HFFc6 (cell line): ENCODE measurements at regions not wholly inside any gene's neighbourhood (a gene's known extent, or its start where the extent isn't known, plus 50 kb on each side); places are given as distances from the start of the nearest gene placed in this dataset.
A peak's percentile ranks its signal among the peaks of the same experiment; 100 is the strongest.

ENCODE experiments used
- DNase-seq: peaks from one replicate; pipeline ENCODE4 v3.0.0-alpha.2; 2018
- H3K27ac Mint-ChIP-seq: 2 replicates; pipeline ENCODE4 v1.8.0; 2020; ENCODE audit warnings: mild to moderate bottlenecking, mixed read lengths
- H3K27me3 Mint-ChIP-seq: 2 replicates; pipeline ENCODE4 v1.8.0; 2021; ENCODE audit warnings: mild to moderate bottlenecking, moderate library complexity, mixed read lengths; ENCODE audit not compliant: insufficient read depth
- H3K36me3 Mint-ChIP-seq: 2 replicates; pipeline ENCODE4 v1.8.0; 2021; ENCODE audit warnings: low read depth, mixed read lengths
- H3K4me1 Mint-ChIP-seq: 2 replicates; pipeline ENCODE4 v1.8.0; 2020; ENCODE audit warnings: low read depth, mixed read lengths
- H3K4me3 Mint-ChIP-seq: 2 replicates; pipeline ENCODE4 v1.8.0; 2020; ENCODE audit warnings: mild to moderate bottlenecking, moderate library complexity, mixed read lengths
- H3K9me3 Mint-ChIP-seq: 2 replicates; pipeline ENCODE4 v1.8.0; 2020; ENCODE audit warnings: mild to moderate bottlenecking, mixed read lengths
- TF ChIP-seq, protein P1 (sequence below): fragments of 200-600 bp; sonication (generic); IDR thresholded peaks from 2 replicates; pipeline ENCODE4 v1.5.0; 2021; ENCODE audit warnings: antibody characterized with exemption, mild to moderate bottlenecking

DNA sequence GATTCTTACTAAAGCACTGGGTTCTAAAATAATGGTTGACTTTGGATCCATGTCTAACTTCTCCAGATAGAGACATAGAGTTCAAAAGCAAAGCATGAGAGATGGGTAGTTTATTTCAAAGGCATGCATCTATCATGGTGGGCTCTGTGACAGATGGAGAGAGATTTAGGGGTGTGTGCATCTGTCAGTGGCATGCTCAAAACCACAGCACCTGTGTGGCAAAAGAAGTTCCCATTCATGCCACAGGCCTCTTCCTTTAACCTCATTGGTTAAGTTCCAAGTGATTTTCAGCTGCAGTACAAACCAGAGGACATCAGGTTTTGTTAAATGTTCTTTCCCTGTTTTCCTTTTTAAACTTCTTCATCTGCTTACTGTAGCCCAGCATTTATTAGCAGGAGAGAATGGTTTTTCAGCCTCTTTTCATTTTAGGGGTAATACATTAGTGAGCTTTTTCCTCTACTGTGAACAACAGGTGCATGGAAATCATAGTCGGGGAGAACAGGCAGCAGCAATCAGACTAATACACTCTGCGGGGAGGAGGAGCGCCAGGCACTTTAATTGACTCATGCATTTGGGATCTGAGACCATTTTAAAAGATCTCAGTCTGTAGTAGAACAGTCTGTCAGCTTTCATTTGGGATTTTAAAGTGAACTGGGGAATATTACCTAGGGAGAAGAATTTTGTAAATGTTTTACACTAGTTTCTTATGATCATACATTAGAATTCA is 52.4 kb upstream of the UPP2 start:
- Mint-ChIP-seq H3K36me3 (no peaks in the 10 kb centered on the region), H3K4me1 (no peaks in the 10 kb centered on the region), H3K27me3 (peaks cover 6% of the 10 kb centered on the region), H3K4me3 (no peak overlapping the region), H3K27ac (no peak overlapping the region), H3K9me3 (no peaks in the 10 kb centered on the region)
- TF ChIP-seq, protein P1, sequence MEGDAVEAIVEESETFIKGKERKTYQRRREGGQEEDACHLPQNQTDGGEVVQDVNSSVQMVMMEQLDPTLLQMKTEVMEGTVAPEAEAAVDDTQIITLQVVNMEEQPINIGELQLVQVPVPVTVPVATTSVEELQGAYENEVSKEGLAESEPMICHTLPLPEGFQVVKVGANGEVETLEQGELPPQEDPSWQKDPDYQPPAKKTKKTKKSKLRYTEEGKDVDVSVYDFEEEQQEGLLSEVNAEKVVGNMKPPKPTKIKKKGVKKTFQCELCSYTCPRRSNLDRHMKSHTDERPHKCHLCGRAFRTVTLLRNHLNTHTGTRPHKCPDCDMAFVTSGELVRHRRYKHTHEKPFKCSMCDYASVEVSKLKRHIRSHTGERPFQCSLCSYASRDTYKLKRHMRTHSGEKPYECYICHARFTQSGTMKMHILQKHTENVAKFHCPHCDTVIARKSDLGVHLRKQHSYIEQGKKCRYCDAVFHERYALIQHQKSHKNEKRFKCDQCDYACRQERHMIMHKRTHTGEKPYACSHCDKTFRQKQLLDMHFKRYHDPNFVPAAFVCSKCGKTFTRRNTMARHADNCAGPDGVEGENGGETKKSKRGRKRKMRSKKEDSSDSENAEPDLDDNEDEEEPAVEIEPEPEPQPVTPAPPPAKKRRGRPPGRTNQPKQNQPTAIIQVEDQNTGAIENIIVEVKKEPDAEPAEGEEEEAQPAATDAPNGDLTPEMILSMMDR = no peak
- no peak for DNase-seq

DNA sequence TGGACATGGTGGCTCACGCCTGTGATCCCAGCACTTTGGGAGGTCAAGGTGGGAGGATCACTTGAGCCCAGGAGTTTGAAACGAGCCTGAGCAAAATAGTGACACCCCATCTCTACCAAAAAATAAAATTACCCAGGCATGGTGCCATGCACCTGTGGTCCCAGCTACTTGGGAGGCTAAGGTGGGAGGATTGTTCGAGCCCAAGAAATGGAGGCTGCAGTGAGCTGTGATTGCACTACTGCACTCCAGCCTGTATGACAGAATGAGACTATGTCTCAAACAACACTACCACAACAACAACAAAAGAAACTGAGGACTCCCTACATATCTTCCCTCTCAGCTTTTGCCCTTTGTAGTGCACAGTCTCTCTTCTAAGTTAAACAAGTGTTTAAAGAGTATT is 53.3 kb upstream of the UPP2 start:
- TF ChIP-seq, protein P1 = no peak
- Mint-ChIP-seq H3K36me3 (no peaks in the 10 kb centered on the region), H3K27me3 (peaks cover 8% of the 10 kb centered on the region), H3K4me3 (no peak overlapping the region), H3K27ac (no peak overlapping the region), H3K9me3 (no peaks in the 10 kb centered on the region), H3K4me1 (no peaks in the 10 kb centered on the region)
- DNase-seq = no peak

DNA sequence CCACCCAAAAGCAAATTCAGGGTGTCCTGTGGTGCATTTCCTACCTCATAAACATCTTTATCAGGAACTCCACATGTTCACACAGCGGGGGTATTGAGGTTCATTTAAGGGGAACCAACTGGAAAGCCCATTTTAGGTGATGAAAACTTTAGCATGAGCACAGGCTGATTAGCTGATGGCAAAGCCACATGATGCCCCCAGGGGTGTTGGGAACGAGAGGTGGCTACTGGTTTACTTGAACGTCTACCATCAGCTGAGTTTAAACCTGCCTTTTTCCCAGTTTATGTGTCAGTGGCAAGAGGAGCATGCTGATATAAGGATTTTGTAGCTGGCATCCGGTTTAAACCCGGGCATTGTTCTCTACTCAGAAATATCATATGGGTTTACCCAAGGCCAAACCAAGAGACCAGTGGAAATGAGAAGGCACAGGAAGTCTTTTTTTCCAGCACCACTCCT is 54.5 kb upstream of the UPP2 start:
- Mint-ChIP-seq H3K4me3 (no peak overlapping the region), H3K9me3 (no peaks in the 10 kb centered on the region), H3K27ac (no peak overlapping the region), H3K36me3 (no peaks in the 10 kb centered on the region), H3K4me1 (no peaks in the 10 kb centered on the region), H3K27me3 (peaks cover 10% of the 10 kb centered on the region)
- no peak for DNase-seq
- TF ChIP-seq, protein P1 = no peak

DNA sequence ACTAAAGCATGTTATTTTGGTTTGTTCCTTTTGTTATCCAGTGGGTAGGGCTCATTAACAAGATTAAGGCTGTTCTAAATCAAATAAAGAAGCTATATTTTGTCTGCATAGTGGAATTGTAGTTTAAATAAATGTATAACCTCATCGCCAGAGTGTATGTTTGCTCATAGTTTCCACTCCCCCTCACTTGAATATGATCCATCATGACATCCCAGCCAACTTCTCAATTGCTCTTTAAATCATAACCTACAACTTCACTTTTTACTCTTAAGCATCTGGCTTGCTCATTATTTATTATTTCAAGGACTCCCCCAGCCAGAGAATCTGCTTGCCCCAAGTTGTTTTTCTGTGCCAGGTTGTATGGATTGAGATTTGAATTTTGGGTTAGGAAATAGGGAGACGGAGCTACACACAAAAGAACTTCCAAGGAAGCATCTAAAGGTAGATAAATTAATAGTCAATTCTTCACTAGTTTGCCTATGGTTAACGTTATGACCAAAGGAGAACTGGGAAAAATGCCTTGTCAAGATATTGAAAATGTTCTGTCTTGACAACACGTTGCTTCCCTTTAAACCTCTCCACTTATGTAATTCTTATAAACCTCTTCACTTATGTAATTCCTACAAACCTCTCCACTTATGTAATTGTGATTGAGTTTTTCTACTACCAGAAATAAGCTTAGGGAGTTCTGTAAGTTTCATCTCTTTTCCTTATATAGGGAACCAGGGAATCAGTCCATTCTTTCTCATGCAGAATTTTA is 55.4 kb upstream of the UPP2 start:
- Mint-ChIP-seq H3K9me3 (no peaks in the 10 kb centered on the region), H3K27me3 (peaks cover 12% of the 10 kb centered on the region), H3K4me3 (no peak overlapping the region), H3K4me1 (peaks cover 6% of the 10 kb centered on the region; the same call in 1 of the 2 replicates), H3K36me3 (no peaks in the 10 kb centered on the region), H3K27ac (no peak overlapping the region)
- TF ChIP-seq, protein P1 = no peak
- no peak for DNase-seq

DNA sequence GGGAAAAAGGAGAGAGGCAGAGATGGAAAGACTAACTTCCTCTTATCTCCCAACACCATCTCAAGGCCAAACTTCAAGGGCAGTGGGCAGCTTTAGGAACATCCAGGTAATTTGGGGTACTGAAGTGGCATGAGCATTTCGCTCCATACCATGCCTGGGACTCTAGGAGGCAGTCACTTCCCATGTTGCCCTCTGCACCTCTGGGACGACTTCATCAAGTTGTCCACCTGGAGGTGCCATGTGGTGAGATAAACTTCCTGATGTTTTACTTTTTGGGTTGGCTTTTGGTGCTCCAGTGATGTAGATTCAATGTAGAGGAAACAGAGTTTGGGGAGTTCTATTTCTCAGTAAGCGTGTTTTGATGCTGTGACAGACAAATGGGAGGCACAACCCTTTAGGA is 56.3 kb upstream of the UPP2 start:
- no peaks in the 10 kb centered on the region for H3K36me3 Mint-ChIP-seq
- H3K4me1 Mint-ChIP-seq = peaks cover 6% of the 10 kb centered on the region; the same call in 1 of the 2 replicates
- no peak overlapping the region for H3K27ac Mint-ChIP-seq
- DNase-seq = no peak
- no peaks in the 10 kb centered on the region for H3K9me3 Mint-ChIP-seq
- no peak overlapping the region for H3K4me3 Mint-ChIP-seq
- TF ChIP-seq, protein P1 = peak; percentile 33; the same call in 1 of the 2 replicates
- H3K27me3 Mint-ChIP-seq = peaks cover 12% of the 10 kb centered on the region
